GM19240 (cell line): ENCODE measurements at regions not wholly inside any gene's neighbourhood (a gene's known extent, or its start where the extent isn't known, plus 50 kb on each side); places are given as distances from the start of the nearest gene placed in this dataset.
"Not testable (repeated sequence)": the region's sequence is repeated elsewhere in the genome, so short reads cannot be mapped to it uniquely, and the experiment has no call there.

ENCODE experiments used
- DNase-seq: peaks from one replicate; pipeline ENCODE4 v3.0.0; 2011; ENCODE audit warnings: low spot score; ENCODE audit not compliant: insufficient read length

DNA sequence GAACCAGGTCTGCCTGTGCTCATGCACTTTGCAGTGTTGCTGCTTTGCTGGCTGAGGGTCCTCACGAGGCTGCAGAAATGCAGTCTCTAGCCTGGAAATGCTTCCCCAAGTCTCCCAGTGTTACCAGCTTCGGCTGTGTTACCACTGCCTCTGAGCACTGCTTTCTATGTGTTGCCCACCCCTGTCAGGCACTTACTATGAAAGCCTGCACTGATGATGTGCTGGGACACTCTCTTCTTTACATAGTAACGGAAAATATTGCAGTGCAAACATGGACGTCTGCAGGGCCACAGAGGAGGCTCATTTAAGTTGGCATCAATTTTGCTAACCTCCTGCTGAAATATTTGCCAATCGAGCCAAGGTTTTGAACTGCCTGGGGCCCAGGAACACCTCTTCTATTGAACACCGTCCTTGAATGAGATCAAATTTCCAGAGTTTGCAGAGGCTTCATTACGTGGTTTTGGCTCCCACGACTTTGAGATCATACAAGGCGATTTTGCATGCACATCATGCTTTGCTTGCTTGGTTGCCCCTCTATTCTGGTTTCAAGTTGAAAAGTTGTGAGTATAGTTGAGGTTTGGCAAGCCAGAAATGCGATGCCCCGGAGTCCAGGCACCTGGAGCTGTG is 404.7 kb upstream of the PODXL start:
- DNase-seq = no peak

DNA sequence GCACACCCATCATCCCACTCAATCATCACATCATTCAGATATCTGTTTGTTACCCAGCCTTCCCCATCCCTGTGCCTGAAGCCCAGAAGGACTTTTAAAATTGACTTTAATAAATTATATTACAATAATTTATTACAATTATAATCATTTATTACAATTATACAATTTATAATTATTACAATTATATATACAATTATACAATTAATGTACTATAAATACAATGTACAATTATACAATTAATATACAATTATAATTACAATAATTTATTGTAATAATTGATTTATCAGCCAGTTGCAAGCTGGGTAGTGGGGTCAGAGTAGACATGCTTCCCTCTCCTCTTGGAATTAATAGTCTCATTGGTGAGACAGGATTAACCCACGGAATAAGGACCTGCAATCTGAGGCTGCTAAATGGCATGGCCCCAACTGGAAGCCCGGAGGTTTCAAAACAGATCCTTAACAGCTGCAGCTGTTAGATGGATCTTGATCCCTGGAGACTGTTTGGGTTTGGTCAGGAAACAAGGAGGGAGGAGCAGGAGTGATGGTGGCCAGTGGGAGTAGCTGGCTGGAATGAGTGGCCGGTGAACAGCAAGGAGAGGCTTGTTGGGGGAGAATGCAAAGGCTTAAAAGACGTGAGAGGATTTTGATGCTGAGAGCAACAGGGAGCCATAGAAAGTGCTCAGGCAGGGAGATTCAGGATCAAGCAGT is 402.8 kb upstream of the PODXL start:
- DNase-seq = no peak

DNA sequence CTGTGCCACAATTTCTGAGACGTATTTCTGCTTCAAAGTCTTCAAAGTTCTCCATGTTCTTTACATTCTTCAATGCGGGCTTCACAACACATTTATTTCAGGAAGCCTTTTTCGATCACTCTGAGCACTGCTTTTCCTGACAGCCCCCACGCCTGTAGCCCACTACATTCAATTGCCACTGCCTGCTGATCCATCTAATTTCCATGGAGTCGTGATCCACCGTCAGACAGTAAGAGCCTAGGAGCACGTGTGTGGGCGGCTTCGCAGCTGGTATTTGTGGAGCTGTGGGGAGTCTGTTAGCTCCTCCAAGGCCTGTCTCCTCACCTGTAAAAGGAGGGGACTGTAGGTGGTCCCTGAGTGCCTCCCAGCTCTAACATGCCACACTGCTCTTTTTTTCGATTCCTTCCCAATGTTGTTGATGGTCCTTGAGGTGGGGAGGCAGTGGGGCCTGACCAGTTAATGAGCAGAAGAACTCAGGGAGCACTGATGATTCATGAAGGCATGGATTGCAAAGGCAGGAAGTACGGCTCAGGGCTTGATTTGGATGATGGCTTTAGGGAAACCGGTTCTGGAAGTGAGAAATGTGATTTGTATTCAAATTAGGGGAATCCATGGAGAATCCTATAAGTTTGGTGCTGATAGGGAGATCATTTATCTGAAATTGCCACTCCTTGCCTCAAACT is 401.1 kb upstream of the PODXL start:
- no peak for DNase-seq

DNA sequence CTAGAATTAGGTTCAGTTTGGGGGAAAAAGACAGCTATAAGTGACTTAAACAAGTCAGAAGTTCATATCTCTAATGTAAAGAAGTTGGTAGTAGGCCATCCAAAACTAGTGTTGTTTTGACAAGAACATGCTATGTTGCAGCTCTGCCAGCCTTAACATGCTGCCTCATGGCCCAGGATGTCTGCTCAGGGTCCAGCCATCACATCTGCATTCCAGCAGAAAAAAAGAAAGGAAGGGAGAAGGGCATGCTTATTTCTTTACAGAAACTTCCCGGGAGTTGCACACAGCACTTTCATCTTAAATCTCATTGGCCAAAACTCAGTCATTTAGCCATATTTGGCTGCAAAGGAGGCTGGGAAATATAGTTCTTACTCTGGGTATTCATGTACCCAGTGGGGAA is 400.4 kb upstream of the PODXL start:
- no peak for DNase-seq

DNA sequence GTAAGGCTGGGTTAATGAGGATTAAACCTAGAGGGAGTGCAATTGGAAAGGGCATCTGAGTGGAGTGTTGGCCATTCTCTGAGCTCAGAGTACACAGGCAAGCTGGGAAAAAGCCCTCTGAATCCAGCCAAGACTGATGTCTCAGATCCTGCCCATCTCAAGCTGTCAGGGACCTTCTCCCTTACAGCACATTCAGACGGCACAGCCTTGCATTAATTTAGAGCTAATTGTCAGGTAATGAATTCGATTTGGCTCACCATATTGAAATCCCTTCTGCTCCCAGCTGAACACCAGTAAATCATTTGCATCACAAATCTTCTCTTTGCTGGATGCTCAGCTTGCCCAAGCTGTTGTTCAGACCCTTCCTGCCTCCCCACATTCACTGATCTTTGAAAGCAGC is 399.3 kb upstream of the PODXL start:
- DNase-seq = no peak

DNA sequence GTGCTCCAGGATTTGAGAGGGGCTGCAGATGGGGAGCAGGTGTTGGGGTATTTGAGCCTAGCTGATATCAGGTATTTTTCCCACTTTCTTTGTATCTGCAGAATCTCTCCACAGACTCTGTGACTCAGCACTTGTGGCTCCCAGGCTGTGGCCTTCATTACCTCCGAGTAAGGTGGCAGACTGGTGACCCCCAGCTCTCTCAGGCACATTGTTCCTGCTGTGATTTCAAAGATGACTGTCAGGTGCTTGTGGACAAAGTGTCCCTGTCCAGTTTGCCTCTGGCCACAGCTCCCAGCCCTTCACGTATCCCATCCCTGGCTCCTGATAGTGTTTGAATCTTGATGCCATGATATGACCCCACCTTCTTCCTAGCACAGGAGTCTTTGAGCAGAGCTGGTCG is 396.8 kb upstream of the PODXL start:
- no peak for DNase-seq

DNA sequence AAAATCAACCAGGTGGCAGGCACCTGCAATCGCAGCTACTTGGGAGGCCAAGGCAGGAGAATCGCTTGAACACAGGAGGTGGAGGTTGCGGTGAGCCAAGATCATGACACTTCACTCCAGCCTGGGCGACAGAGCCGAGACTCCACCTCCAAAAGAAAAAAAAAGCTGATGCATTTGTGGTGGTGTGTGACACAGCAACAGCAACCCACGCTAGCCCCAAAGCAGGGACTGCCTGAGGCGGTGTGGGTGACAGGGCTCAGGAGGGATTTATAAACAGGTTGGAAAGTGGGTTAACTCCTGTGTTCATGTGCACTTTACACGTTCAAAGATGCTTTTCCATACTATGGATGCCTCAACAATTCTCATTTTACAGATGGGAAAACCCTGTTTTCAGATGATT is 395.9 kb upstream of the PODXL start:
- DNase-seq = no peak

DNA sequence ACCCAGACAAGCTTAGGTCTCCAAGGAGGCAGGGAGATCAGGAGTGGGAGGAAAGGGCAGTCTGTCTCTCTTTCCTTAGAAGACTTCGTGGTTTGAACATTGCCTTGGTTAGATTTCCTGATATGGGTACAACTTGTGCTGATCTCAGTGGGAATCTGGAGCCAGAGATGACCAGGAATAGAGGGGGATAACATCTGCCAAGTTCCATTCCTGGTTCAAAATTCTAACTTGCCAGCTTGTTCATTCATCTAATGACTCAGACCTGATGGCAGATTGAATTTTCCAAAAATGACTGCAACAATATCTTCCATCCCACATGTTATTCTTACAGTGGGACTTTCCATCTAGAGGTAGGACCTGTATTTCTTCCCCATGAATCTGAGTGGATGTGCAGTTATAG is 394.3 kb upstream of the PODXL start:
- no peak for DNase-seq

DNA sequence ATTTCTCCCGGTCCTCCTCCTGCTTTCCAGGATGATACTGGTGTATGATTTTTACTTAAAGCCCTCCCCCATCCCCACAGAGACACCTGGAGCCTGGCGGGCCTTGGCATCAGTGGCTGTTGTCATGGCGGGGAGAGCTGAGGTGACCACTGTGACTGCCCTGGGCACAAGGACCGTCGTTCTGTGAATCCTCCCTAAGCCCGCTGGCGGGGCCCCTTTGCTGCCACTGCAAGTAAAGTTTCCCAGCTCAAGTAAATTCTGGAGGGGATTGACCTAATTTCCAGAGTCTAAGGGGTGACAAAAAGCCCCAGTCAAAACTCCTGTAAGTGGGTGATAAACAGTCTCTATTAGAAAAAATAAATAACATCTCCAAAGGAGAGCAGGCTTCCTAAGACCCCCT is 393.2 kb upstream of the PODXL start:
- DNase-seq = no peak

DNA sequence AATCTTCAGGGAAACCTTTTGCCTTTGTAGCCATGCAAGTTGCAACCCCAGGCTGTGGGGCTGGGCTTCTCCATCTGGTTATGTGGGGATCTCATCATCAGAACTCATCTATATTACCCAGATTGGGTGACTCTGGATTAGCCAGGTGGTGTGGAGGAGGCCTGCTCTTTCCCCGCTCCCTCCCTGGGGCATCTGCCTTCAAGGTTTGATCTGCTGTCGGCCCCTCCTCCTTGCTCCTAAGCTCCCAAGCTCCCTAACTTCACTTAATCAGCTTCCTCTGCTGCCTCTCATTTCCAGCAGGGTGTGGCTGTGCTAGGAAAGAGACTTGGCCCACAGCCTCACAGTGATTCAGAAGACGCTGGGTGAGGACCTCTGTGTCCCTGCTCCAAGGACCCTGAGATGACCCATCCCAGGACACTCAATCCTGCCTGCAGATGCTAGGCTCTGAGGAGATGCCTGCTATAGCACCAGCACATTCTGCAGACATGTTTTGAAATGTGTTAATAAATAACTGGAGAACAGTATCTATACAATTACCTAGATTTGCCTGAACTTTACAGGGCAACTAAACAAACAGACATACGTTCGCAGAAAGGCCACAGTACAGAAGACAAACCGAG is 392.1 kb upstream of the PODXL start:
- DNase-seq = no peak

DNA sequence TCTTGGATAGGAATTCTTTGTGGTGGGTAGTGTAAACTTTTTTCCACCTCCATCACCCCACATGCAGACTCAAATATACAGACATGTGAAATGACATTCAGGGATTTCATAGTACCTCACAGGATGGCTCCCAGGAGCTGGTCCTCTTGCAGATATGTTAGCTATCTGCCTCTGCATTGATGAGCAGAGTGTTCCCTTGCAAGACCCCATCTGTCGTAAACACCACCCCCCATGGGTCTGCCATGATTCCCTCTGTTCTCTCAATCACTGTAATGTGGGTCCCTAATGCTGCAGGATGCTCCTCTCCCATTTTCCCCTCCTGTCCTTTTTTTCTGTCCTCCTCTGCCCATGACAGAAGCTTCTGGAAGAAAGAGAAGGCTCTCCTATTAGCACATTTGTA is 391.2 kb upstream of the PODXL start:
- DNase-seq = no peak

DNA sequence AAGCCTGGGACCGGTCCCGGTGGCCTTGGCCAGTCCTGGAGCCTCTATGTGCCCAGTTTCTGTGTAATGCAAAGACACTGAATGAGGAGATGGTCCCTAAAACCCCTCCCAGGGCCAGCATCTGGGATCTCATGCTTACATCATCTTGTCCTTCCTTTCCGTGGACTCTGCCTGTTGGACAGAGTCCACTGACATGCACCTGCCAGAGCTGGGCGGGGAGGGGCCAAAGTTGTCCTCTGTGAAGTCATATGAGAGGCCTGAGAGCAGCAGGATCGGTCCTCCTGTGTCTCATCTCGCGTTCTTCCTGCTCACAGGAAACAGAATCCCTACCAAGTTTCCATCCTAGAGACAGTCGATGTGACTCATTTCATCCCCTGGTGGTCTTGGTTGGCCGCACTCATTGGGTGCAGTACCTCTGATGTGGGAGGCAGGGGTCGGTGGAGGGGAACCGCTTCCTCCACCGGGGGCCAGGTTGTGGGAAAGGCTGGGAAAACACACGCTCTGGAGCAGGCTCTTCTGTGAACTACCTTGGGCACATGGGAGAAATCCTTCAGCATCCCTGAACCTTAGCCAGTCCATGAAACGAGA is 389.6 kb upstream of the PODXL start:
- no peak for DNase-seq

DNA sequence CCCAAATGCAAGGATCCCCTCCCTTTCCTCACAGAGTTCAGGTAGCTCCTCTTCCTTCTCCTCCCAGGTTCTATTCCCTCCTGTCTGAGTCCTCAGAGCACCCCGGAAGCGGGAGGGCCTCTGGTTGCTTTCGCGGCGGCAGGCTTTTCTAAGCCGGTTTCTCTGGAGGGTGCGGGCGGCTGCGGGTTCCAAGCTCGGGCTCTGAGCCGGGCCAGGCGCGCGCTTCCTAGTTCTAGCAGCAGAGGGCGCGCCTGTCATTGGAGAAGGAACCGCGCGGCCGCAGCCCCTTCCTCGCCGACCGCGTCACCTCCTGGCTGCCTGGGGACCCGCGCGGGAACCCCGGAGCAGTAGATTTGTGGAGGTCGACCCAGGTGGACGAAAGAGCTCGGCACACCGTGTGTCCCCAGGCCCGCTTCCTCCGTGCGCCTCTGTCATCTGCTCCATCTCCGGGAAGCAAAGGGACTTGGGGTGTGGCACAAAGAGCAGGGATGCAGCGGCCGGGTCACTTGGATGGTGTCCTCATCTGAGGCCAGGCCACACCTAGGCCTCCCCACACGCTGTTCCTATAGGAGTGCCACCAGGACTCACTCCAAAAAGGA is 389.0 kb upstream of the PODXL start:
- DNase-seq = peak; percentile 13

DNA sequence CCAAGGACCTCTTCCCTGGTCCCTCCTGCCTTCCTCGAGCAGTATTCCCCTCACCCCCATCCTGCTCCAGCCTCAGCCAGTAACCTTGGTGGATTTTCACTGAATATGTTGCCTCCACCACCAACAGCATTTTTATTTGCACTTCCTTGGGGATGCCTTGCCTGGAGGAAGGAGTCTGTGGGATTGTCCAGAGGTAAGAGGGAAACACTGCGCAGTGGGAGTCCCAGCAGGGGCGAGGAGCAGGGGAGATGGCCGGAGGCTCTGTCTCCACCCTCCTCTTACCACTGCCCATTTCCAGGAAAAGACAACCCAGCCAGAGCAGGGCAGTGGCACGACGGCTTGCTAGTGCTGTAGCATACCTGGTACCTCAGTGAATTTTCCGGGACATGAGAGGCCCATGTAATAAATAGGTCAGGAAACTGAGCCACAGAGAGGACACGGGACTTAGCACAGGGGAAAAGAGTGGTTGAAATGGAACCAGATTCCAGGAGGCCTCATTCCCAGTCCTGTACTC is 388.2 kb upstream of the PODXL start:
- DNase-seq = no peak

DNA sequence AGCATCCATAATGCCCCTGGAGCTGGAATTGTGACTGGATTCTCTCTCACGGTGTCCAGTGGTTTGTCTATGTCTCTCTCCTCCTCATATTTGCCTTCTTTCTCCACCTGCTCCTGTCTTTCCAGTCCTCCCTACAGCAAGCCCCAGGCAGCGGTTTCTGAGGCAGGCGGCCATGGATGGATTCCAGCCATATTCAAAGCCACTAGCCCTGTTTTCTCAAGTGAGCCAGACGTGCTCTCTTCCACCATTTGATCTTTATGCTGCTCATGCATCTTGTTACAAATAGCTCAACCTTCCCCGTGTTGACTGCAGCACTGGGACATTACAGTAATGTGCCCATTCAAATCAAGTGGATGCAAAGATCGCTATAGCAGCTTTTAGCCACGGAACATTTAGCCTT is 387.2 kb upstream of the PODXL start:
- DNase-seq = no peak

DNA sequence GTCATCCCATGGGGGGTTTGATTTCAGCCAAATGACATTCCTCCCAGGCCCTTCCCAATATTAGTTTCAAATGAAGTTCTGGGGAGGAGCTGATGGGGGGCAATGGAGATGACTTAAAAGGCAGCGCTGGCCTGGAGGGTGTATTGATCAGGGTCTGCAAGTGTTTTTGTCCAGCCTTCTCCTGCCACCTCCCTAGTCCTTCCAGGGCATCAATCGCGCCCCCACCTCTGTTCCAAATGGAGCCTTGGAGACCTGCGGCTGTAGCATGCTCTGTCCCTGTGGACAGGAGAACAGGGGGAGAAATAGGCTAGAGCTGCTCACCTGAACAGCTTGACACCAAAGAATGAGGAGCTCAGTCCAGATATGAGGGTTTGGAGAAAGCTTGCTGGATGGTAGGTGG is 386.8 kb upstream of the PODXL start:
- DNase-seq = no peak

DNA sequence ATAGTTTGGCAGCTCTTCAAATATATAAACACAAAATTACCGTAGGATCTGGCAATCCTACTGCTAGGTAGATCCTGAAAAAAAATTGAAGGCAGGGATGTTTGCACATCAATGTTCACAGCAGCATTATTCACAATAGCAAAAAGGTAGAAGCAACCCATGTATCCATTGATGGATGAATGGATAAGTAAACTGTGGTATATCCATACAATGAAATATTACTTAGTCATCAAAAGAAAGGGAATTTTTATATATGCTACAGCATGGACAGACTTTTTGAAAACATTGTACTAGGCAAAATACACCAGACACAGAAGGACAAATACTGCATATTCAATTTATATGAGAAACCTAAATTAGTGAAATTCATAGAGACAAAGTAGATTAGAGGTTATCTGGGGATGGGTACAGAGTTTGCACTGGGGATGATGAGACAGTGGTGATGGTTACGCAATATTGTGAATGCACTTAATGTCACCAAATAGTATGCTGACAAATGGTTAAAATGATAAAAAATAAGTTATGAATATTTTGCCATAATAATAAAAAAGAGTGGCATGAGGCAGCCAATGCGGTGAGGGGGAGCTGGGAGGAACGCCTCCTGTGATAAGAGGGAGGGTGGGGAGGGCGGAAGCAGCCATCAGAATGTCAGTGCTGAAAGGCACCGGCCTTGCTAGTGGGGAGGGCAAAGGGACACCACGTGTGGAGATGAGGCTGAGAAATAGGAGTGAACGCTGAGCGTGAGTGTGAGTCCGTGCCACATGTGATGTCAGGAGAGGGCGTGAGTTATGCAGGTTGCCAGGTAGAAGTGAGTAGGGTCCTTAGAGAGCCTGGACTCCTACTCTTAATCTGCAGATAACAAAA is 386.1 kb upstream of the PODXL start:
- DNase-seq = no peak

DNA sequence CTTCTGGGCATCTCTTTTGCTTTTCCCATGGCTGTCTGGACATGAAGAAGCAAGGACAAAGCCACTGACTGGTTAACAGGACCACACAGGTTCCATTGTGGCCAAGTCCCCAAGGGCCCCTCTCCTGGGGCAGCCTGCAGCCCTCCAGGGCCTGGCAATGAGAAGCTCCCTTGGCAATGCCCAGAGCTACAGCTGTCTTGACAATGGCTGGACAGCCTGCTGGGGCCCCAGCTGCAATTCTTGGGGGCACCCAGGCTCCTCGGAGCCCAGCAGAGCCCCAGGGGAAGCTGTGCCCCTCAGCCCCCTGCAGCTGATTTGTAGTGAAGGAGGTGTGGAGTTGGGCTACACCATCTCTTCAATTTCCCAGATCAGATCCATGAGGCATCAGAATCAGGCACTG is 384.9 kb upstream of the PODXL start:
- DNase-seq = no peak

DNA sequence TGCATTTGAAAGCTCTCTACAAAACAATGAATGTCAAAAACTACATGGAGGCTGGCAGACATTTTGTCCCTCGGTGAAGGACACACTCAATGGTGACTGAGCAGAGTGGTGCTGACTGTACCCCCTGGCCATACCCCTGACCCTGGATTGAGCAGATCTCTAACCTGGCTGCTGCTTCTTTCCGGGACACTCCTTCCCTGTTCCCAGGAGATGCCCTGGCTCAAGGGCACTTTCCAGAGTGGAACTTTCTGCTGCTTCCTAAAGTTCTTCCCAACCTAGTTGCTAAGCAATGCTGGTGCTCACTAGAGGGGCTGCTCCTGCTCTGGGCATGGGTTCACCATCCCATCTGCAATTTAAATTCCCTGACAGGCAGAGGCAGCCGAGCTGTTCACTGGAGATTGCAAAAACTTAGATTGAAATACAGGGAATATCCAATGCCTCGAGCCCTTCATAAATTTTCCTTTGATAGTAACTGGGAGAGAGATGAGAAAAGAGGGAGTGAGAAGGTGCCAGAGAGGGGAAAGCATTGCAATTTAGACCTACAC is 384.3 kb upstream of the PODXL start:
- DNase-seq = no peak

DNA sequence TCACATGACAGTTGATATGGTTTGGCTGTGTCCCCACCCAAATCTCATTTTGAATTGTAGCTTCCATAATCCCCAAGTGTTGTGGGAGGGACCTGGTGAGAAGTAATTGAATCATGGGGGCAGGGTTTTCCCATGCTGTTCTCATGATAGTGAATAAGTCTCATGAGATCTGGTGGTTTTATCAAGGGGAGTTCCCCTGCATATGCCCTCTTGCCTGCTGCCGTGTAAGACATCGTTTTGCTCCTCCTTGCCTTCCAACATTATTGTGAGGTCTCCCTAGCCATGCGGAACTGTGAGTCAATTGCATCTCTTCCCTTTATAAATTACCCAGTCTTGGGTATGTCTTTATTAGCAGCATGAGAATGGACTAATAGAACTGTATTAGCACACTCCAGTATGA is 382.4 kb upstream of the PODXL start:
- DNase-seq = not testable (repeated sequence)
